ENCODE measurements at regions not wholly inside any gene's neighbourhood (a gene's known extent, or its start where the extent isn't known, plus 50 kb on each side); places are given as distances from the start of the nearest gene placed in this dataset.

DNA sequence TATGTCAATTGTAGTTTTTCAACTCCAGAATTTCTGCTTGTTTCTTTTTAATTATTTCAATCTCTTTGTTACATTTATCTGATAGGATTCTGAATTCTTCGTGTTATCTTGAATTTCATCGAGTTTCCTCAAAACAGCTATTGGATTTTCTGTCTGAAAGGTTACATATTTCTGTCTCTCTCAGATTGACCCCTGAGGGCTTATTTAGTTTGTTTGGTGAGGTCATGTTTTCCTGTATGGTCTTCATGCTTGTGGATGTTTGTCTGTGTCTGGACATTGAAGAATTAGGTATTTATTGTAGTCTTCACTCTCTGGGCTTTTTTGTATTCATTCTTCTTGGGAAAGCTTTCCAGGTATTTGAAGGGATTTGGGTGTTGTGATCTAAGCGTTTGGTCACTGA, 85.6 kb downstream of the SNAPC1 start:
- Histone ChIP-seq H3K36me3 (no peaks in the 10 kb centered on the region), H3K27me3 (no peaks in the 10 kb centered on the region), H3K9me3 (no peaks in the 10 kb centered on the region), H3K4me1 (no peaks in the 10 kb centered on the region), H3K4me3 (no peak overlapping the region), H3K27ac (no peak overlapping the region)
- intact Hi-C loops (cut with DNase I): no loop called here
- no peak for ATAC-seq
- 64% methylated on average over 3 of the region's 3 CpGs for WGBS (ENCODE audit: insufficient coverage, low coverage, low lambda C conversion rate, missing lambda C conversion rate)
- TF ChIP-seq POLR2A (IDR thresholded peaks at IDR 0.05): no peak
- TF ChIP-seq, protein P1, sequence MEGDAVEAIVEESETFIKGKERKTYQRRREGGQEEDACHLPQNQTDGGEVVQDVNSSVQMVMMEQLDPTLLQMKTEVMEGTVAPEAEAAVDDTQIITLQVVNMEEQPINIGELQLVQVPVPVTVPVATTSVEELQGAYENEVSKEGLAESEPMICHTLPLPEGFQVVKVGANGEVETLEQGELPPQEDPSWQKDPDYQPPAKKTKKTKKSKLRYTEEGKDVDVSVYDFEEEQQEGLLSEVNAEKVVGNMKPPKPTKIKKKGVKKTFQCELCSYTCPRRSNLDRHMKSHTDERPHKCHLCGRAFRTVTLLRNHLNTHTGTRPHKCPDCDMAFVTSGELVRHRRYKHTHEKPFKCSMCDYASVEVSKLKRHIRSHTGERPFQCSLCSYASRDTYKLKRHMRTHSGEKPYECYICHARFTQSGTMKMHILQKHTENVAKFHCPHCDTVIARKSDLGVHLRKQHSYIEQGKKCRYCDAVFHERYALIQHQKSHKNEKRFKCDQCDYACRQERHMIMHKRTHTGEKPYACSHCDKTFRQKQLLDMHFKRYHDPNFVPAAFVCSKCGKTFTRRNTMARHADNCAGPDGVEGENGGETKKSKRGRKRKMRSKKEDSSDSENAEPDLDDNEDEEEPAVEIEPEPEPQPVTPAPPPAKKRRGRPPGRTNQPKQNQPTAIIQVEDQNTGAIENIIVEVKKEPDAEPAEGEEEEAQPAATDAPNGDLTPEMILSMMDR (IDR thresholded peaks at IDR 0.05): no peak
- no peak for DNase-seq

DNA sequence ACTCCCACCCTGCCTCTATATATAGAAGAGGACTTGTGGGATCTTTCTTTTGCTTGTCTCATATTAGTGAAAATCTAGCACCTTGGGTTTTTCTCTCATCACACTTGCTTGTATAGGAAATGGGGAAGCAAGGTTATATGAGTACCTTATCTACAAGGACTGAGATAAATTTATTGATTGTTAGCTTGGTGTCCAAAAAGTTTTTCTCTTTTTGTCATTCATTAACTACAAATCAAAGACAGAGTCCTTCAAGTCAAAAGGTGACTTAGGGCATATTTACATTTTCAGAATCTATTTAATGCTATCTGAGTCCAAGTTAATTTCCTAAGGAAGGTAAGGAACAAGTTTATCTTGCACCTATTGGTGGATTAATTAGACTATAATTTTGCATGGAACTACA, 92.7 kb downstream of the SNAPC1 start:
- DNase-seq (no peak), ATAC-seq (peak in 2 of 4 donors; percentile 50 to 68)
- Histone ChIP-seq H3K9me3 (no peaks in the 10 kb centered on the region), H3K4me1 (peaks cover 0 to 13% (median 2%) of the 10 kb centered on the region in 4 donors), H3K36me3 (no peaks in the 10 kb centered on the region), H3K27me3 (no peaks in the 10 kb centered on the region), H3K27ac (no peak overlapping the region), H3K4me3 (no peak overlapping the region)
- no peak for TF ChIP-seq POLR2A (IDR thresholded peaks at IDR 0.05)
- TF ChIP-seq, protein P1 (IDR thresholded peaks at IDR 0.05): no peak
- intact Hi-C loops (cut with DNase I): loop anchor here in 1 of 2 donors (10.0 kb wide), 1 partner anchor 560 kb away; no protein-coding TSS in a partner anchor

DNA sequence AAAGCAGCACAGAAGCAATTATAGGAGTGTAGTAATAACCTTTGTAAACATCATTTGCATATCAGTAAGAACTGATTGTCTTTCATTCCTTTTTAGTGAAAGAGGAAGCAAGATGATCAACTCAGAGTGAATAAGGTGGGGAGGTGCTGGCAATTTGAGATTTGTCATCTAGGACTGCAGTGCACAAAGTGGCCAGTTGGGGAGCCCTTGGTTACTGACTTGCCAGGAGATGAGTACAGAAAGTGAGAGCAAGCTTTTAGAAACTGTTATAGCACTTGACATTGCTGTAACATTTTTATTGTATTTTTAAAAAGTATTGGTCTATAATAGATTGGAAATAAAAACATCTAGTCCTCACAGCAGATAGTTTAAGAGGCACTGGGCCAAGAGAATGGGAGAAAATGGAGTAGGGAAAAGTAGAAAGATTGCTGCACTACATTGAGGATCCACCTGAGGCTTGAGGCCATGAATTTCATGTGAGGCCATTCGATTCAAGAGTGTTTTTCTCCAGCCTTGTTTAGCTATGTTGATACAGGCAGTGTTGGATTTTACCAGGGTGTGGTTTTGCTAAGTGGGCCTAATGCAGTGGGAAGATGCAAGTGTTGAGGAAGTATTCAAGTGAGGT, 98.2 kb downstream of the SNAPC1 start:
- TF ChIP-seq, protein P1 (IDR thresholded peaks at IDR 0.05): peak; percentile 55 to 74 (median 58)
- TF ChIP-seq POLR2A (IDR thresholded peaks at IDR 0.05): no peak
- no peaks in the 10 kb centered on the region for H3K36me3 ChIP-seq
- ATAC-seq (peak; percentile 76 to 90 (median 84)), DNase-seq (peak in 2 of 3 donors; percentile 46 to 49)
- H3K4me3 ChIP-seq: no peak overlapping the region
- 27% methylated on average over 1 of the region's 1 CpG for WGBS (ENCODE audit: insufficient coverage, low coverage, low lambda C conversion rate, missing lambda C conversion rate)
- peaks cover 0 to 1% (median 0%) of the 10 kb centered on the region in 4 donors for H3K4me1 ChIP-seq
- no peaks in the 10 kb centered on the region for H3K27me3 ChIP-seq
- no peaks in the 10 kb centered on the region for H3K9me3 ChIP-seq
- intact Hi-C loops (cut with DNase I): no loop called here
- H3K27ac ChIP-seq: no peak overlapping the region

DNA sequence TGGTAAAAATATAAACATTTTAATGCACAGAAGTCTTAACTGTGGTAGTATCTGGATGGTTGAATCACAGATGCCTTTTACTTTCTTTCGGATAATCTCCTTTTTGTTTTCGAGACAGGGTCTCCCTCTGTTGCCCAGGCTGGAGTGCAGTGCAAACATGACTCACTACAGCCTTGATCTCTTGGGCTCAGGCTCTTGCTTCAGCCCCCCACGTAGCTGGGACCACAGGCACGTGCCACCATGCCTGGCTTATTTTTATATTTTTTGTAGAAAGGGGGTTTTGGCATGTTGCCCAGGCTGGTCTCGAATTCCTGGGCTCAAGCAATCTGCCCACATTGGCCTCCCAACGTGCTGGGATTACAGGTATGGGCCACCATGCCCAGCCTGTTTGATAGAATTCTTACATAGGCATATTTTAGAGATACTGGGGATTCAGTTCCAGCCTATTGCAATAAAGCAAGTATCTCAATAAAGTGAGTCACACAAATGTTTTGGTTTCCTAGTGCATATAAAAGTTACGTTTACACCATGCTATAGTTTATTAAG, 99.2 kb downstream of the SNAPC1 start:
- Histone ChIP-seq H3K9me3 (no peaks in the 10 kb centered on the region), H3K4me3 (no peak overlapping the region), H3K36me3 (no peaks in the 10 kb centered on the region), H3K27ac (no peak overlapping the region), H3K4me1 (no peaks in the 10 kb centered on the region), H3K27me3 (no peaks in the 10 kb centered on the region)
- no peak for TF ChIP-seq POLR2A (IDR thresholded peaks at IDR 0.05)
- TF ChIP-seq, protein P1 (IDR thresholded peaks at IDR 0.05): no peak
- intact Hi-C loops (cut with DNase I): no loop called here
- DNase-seq: no peak
- ATAC-seq: no peak
- 57% methylated on average over 5 of the region's 7 CpGs for WGBS (ENCODE audit: insufficient coverage, low coverage, low lambda C conversion rate, missing lambda C conversion rate)
